HG03097 (cell line): ENCODE measurements at regions not wholly inside any gene's neighbourhood (a gene's known extent, or its start where the extent isn't known, plus 50 kb on each side); places are given as distances from the start of the nearest gene placed in this dataset.
A peak's percentile ranks its signal among the peaks of the same experiment; 100 is the strongest.
"Not testable (repeated sequence)": the region's sequence is repeated elsewhere in the genome, so short reads cannot be mapped to it uniquely, and the experiment has no call there.

Experiments
- ATAC-seq: cut with Tn5 transposase; IDR thresholded peaks from one replicate; pipeline ENCODE4 v1.9.1; 2021; ENCODE audit not compliant: unreplicated experiment, low FRiP score

- peak; percentile 96 for ATAC-seq
Observed at GRCh38 chr4:12633053-12633651, 851.0 kb downstream of the RAB28 start.

DNA sequence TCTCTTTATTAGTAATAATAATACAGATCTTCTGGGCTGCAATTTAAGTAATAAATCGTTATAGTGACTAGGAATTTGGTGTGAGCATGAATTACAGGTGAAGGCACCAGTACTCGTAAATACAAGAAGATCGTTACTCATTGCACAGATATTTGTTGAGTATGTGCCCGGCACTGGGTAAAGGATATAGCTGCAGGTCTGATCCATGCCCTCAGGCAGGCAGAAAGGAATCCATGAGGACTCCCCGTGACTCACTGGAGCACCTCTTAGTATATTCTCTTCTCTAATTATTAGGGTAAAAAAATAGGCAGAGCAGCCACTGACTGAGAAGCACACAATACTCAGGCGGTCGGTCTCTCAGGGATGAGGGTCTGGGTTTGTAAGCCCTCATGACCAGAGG lies 868.3 kb downstream of the RAB28 start:
- ATAC-seq = no peak

GRCh38 chr4:12612876-12613275 lies 871.3 kb downstream of the RAB28 start:
- no peak for ATAC-seq

DNA sequence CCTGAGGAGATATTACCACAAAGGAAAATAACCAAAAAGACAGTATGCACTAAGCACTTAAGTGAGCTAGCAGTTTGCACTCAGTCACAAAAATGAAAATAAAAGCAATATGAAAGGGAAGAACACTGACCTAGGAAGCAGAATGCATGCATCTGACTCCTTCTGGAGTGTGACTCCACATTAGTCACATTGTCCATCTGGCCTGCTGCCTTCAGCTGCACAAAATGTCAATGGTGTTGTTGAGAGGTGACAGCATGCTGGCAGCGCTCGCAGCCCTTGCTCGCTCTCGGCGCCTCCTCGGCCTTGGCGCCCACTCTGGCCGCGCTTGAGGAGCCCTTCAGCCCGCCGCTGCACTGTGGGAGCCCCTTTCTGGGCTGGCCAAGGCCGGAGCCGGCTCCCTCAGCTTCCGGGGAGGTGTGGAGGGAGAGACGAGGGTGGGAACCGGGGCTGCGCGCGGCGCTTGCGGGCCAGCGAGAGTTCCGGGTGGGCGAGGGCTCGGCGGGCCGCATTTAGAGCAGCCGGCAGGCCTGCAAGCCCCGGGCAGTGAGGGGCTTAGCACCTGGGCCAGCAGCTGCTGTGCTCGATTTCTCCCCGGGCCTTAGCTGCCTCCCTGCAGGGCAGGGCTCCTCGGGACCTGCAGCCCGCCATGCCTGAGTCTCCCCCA lies 874.8 kb downstream of the RAB28 start:
- ATAC-seq = not testable (repeated sequence)

GRCh38 chr4:12595986-12596385 lies 888.2 kb downstream of the RAB28 start:
- no peak for ATAC-seq

- ATAC-seq = no peak
Observed at GRCh38 chr4:12595489-12595888, 888.7 kb downstream of the RAB28 start.

- no peak for ATAC-seq
Observed at GRCh38 chr4:12588582-12588981, 895.6 kb downstream of the RAB28 start.

- ATAC-seq = no peak
Observed at GRCh38 chr4:12586242-12587006, 897.7 kb downstream of the RAB28 start.

GRCh38 chr4:12584116-12584875 lies 899.8 kb downstream of the RAB28 start:
- ATAC-seq = no peak

- no peak for ATAC-seq
Observed at GRCh38 chr4:12583275-12583674, 900.9 kb downstream of the RAB28 start.

- ATAC-seq = no peak
Observed at GRCh38 chr4:12580787-12581186, 903.4 kb downstream of the RAB28 start.

- ATAC-seq = no peak
Observed at GRCh38 chr4:12579172-12579571, 905.0 kb downstream of the RAB28 start.

DNA sequence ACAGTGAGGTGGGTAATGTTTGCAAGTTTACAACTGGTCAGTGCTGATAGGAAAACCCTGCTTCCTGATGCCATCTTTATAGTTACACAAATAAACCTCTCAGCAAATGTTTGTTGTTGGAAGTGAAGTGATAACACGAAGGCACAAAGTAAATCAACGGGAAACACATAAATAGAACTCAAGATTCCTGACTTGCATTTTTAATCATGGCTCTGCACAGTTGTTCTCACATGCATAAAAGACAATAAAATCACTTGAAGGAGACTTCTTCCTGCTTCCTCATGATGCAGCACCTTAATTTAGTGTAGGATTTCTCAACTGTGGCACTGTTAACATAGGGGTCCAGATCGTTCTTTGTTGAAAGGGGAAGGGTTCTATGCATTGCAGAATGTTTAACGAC lies 907.7 kb downstream of the RAB28 start:
- ATAC-seq = no peak

DNA sequence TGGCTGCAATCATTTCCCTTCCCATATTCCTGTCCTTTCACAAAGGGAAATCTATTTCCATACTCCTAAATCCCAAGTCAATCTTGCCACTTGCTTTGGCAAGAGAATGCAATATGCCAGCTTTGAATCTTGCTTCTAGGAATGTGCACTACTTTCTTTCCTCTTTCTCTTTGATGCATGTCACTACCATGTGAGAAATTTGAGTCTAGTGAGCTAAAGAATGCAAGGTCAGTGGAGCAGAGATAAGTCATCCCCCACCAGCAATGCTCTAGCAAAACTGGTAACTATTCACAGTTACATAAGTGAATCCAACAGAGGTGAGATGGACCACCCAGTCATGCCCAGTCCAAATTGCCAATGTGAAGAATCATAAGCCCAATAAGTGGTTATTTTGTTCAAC lies 910.4 kb downstream of the RAB28 start:
- ATAC-seq = no peak

- ATAC-seq = no peak
Observed at GRCh38 chr4:12562476-12563140, 921.5 kb downstream of the RAB28 start.

- ATAC-seq = no peak
Observed at GRCh38 chr4:12562021-12562420, 922.1 kb downstream of the RAB28 start.

DNA sequence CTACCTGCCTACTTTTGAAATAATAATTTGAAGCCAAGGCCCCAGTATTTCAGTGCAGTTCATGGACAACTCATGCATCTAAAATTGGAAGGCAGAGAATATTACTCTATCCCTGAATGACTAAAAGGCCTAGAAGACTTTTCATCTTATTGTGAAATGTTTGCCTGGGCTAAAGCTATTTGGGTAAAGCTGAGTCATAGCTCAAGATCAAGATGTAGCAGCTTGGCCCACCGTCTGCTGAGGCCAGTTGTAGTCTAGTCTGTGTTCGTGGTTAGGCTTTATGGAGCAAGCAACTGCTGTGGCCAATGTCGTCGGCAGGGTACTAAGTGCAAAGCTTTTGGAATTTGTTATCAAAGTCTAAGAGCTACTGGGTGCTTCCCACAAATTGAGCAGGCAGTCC lies 929.1 kb downstream of the RAB28 start:
- no peak for ATAC-seq

- ATAC-seq = no peak
Observed at GRCh38 chr4:12548678-12549077, 935.5 kb downstream of the RAB28 start.

GRCh38 chr4:12545812-12546211 lies 938.3 kb downstream of the RAB28 start:
- no peak for ATAC-seq

GRCh38 chr4:12538162-12538561 lies 946.0 kb downstream of the RAB28 start:
- no peak for ATAC-seq

DNA sequence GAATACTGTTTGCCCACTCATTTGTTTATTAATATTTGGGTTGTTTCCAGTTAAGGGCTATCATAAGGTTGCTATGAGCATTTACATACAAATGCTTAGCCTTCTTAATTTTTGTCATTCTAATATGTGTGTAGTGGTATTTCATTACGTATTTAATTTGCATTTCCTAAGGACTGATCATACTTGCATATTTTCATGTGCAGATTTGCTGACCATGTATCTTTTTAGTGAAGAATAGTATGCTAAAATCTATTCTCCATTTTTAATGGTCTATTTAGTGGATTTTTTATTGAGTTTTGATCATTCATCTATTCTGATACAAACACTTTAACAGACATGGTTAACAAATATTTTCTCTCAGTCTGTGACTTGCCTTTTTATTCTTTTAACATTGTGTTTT lies 949.5 kb downstream of the RAB28 start:
- ATAC-seq = no peak
